ENCODE measurements at regions not wholly inside any gene's neighbourhood (a gene's known extent, or its start where the extent isn't known, plus 50 kb on each side); places are given as distances from the start of the nearest gene placed in this dataset.

- no peak for DNase-seq
Measured at GRCh38 chr15:62445244-62445643, 280.2 kb upstream of the C2CD4B start.

- no peak for DNase-seq
Measured at GRCh38 chr15:62446984-62447383, 281.9 kb upstream of the C2CD4B start.

- no peak for DNase-seq
Measured at GRCh38 chr15:62447742-62448141, 282.7 kb upstream of the C2CD4B start.

- DNase-seq, result no peak
Measured at GRCh38 chr15:62449638-62450037, 284.6 kb upstream of the C2CD4B start.

GRCh38 chr15:62450061-62450460, 285.0 kb upstream of the C2CD4B start:
- no peak for DNase-seq

- DNase-seq, result no peak
Measured at GRCh38 chr15:62452026-62452425, 286.9 kb upstream of the C2CD4B start.

- DNase-seq, result no peak
Measured at GRCh38 chr15:62452667-62453066, 287.6 kb upstream of the C2CD4B start.

GRCh38 chr15:62453375-62453774, 288.3 kb upstream of the C2CD4B start:
- DNase-seq, result no peak

- DNase-seq, result no peak
Measured at GRCh38 chr15:62453981-62454380, 288.9 kb upstream of the C2CD4B start.

- DNase-seq, result no peak
Measured at GRCh38 chr15:62454567-62455172, 289.6 kb upstream of the C2CD4B start.

GRCh38 chr15:62455441-62455921, 290.4 kb upstream of the C2CD4B start:
- no peak for DNase-seq

GRCh38 chr15:62456011-62456920, 291.2 kb upstream of the C2CD4B start:
- no peak for DNase-seq

GRCh38 chr15:62457100-62457499, 292.0 kb upstream of the C2CD4B start:
- no peak for DNase-seq

- DNase-seq, result no peak
Measured at GRCh38 chr15:62459875-62460274, 294.8 kb upstream of the C2CD4B start.

- DNase-seq, result no peak
Measured at GRCh38 chr15:62462268-62462667, 297.2 kb upstream of the C2CD4B start.

GRCh38 chr15:62462721-62463120, 297.6 kb upstream of the C2CD4B start:
- DNase-seq, result no peak

GRCh38 chr15:62464705-62465104, 299.6 kb upstream of the C2CD4B start:
- no peak for DNase-seq

- DNase-seq, result no peak
Measured at GRCh38 chr15:62465173-62465572, 300.1 kb upstream of the C2CD4B start.

GRCh38 chr15:62469478-62469873, 304.4 kb upstream of the C2CD4B start:
- no peak for DNase-seq

GRCh38 chr15:62469874-62470688, 305.0 kb upstream of the C2CD4B start:
- no peak for DNase-seq

- no peak for DNase-seq
Measured at GRCh38 chr15:62472616-62473299, 307.7 kb upstream of the C2CD4B start.

GRCh38 chr15:62474021-62474770, 309.1 kb upstream of the C2CD4B start:
- DNase-seq, result no peak
